GM18870 (cell line): ENCODE measurements at regions not wholly inside any gene's neighbourhood (a gene's known extent, or its start where the extent isn't known, plus 50 kb on each side); places are given as distances from the start of the nearest gene placed in this dataset.
"Not testable (repeated sequence)": the region's sequence is repeated elsewhere in the genome, so short reads cannot be mapped to it uniquely, and the experiment has no call there.

Experiments
- ATAC-seq: cut with Tn5 transposase; IDR thresholded peaks from one replicate; pipeline ENCODE4 v1.9.1; 2021; ENCODE audit warnings: moderate library complexity; ENCODE audit not compliant: unreplicated experiment

- no peak for ATAC-seq
Measured at GRCh38 chr17:77332034-77332971, 191.5 kb downstream of the SEC14L1 start.

GRCh38 chr17:77332981-77333685, 192.4 kb downstream of the SEC14L1 start:
- ATAC-seq, result no peak

GRCh38 chr17:77337150-77337549, 196.4 kb downstream of the SEC14L1 start:
- no peak for ATAC-seq

GRCh38 chr17:77341069-77341541, 200.3 kb downstream of the SEC14L1 start:
- ATAC-seq, result no peak

- not testable (repeated sequence) for ATAC-seq
Measured at GRCh38 chr17:77342656-77342990, 201.9 kb downstream of the SEC14L1 start.

GRCh38 chr17:77343031-77343800, 202.4 kb downstream of the SEC14L1 start:
- no peak for ATAC-seq

- ATAC-seq, result no peak
Measured at GRCh38 chr17:77344038-77344437, 203.3 kb downstream of the SEC14L1 start.

- ATAC-seq, result no peak
Measured at GRCh38 chr17:77345260-77345910, 204.6 kb downstream of the SEC14L1 start.

- ATAC-seq, result no peak
Measured at GRCh38 chr17:77346765-77347164, 206.0 kb downstream of the SEC14L1 start.

- ATAC-seq, result no peak
Measured at GRCh38 chr17:77347544-77347943, 206.8 kb downstream of the SEC14L1 start.

- ATAC-seq, result no peak
Measured at GRCh38 chr17:77349976-77350830, 209.4 kb downstream of the SEC14L1 start.

- ATAC-seq, result no peak
Measured at GRCh38 chr17:77352441-77352840, 211.7 kb downstream of the SEC14L1 start.

GRCh38 chr17:77352996-77353395, 212.2 kb downstream of the SEC14L1 start:
- no peak for ATAC-seq

GRCh38 chr17:77353684-77354419, 213.1 kb downstream of the SEC14L1 start:
- ATAC-seq, result no peak

GRCh38 chr17:77354420-77354669, 213.6 kb downstream of the SEC14L1 start:
- ATAC-seq, result no peak

GRCh38 chr17:77354670-77355455, 214.1 kb downstream of the SEC14L1 start:
- ATAC-seq, result no peak

GRCh38 chr17:77356109-77356689, 215.4 kb downstream of the SEC14L1 start:
- no peak for ATAC-seq

- ATAC-seq, result no peak
Measured at GRCh38 chr17:77356690-77357201, 216.0 kb downstream of the SEC14L1 start.
